KMS-11 (cell line): ENCODE measurements at regions not wholly inside any gene's neighbourhood (a gene's known extent, or its start where the extent isn't known, plus 50 kb on each side); places are given as distances from the start of the nearest gene placed in this dataset.

Experiments
- H2AFZ ChIP-seq: fragments of 200-600 bp; sonication (generic); 2 replicates; pipeline ENCODE4 v1.6.1; 2016; ENCODE audit warnings: antibody characterized with exemption, mixed run types, low read depth
- H3K27ac ChIP-seq: fragments of 200-600 bp; sonication (generic); 2 replicates; pipeline ENCODE4 v1.6.1; 2016; ENCODE audit warnings: mild to moderate bottlenecking, mixed run types
- H3K27me3 ChIP-seq: fragments of 200-600 bp; sonication (generic); 2 replicates; pipeline ENCODE4 v1.6.1; 2017; ENCODE audit warnings: mild to moderate bottlenecking, low read depth, mixed run types, moderate library complexity; ENCODE audit not compliant: insufficient read depth
- H3K36me3 ChIP-seq: fragments of 200-600 bp; sonication (generic); 2 replicates; pipeline ENCODE4 v1.6.1; 2017; ENCODE audit warnings: mild to moderate bottlenecking, mixed run types; ENCODE audit not compliant: insufficient read depth
- H3K4me1 ChIP-seq: fragments of 200-600 bp; sonication (generic); 2 replicates; pipeline ENCODE4 v1.6.1; 2016; ENCODE audit warnings: mild to moderate bottlenecking, low read depth, mixed run types; ENCODE audit not compliant: poor library complexity, severe bottlenecking
- H3K4me2 ChIP-seq: fragments of 200-600 bp; sonication (generic); 2 replicates; pipeline ENCODE4 v1.7.0; 2016; ENCODE audit warnings: mild to moderate bottlenecking, mixed run types
- H3K4me3 ChIP-seq: fragments of 200-600 bp; sonication (generic); IDR thresholded peaks from 2 replicates; pipeline ENCODE4 v1.6.1; 2017; ENCODE audit warnings: low read depth, low read length, mixed read lengths; ENCODE audit not compliant: insufficient read depth
- H3K79me2 ChIP-seq: fragments of 200-600 bp; sonication (generic); 2 replicates; pipeline ENCODE4 v1.6.1; 2016; ENCODE audit warnings: low read depth, mixed run types; ENCODE audit not compliant: insufficient read depth
- H3K9ac ChIP-seq: fragments of 200-600 bp; sonication (generic); 2 replicates; pipeline ENCODE4 v1.6.1; 2016; ENCODE audit warnings: mild to moderate bottlenecking, mixed run types
- H4K20me1 ChIP-seq: fragments of 200-600 bp; sonication (generic); 2 replicates; pipeline ENCODE4 v1.6.1; 2016; ENCODE audit warnings: mild to moderate bottlenecking, mixed run types; ENCODE audit not compliant: insufficient read depth
- TF ChIP-seq, protein P1 (sequence below): fragments of 200-600 bp; sonication (generic); conservative IDR thresholded peaks from 2 replicates; pipeline ENCODE4 v1.6.1; 2017; ENCODE audit warnings: low read depth, mild to moderate bottlenecking, antibody characterized with exemption, low read length, moderate library complexity, mixed read lengths

DNA sequence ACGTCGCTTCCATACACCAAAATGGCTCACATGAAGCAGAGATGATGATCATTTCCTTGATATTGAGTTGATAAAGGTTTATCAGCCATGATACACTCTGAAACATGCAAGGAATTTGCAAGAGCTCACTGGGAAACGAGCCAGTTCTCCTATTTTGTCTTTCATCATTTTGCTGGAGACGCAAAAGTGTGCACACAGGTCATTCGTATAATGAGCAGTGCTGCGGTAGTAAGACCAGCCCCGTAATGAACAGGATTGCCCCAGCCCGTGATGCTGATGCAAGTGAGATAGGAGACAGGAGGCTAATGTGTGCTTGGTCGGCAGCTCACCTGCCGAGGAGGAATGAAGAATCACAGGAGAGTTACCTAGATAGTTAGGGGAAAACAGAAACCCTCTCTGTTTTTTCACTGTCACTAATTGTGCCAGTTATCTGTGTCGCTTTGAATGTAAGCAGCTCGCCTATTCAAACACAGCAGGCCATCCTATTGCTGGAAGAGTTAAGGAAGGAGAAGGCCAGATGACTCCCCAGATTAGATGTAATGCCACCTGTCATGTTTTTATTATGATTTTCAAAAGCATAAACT lies 391.8 kb downstream of the SAMD5 start:
- Histone ChIP-seq H2AFZ (no peak overlapping the region), H3K4me2 (no peak overlapping the region), H3K4me1 (no peaks in the 10 kb centered on the region), H3K79me2 (no peaks in the 10 kb centered on the region), H4K20me1 (no peaks in the 10 kb centered on the region), H3K9ac (no peak overlapping the region), H3K27ac (no peak overlapping the region), H3K27me3 (no peaks in the 10 kb centered on the region), H3K4me3 (no peak overlapping the region), H3K36me3 (no peaks in the 10 kb centered on the region)
- TF ChIP-seq, protein P1, sequence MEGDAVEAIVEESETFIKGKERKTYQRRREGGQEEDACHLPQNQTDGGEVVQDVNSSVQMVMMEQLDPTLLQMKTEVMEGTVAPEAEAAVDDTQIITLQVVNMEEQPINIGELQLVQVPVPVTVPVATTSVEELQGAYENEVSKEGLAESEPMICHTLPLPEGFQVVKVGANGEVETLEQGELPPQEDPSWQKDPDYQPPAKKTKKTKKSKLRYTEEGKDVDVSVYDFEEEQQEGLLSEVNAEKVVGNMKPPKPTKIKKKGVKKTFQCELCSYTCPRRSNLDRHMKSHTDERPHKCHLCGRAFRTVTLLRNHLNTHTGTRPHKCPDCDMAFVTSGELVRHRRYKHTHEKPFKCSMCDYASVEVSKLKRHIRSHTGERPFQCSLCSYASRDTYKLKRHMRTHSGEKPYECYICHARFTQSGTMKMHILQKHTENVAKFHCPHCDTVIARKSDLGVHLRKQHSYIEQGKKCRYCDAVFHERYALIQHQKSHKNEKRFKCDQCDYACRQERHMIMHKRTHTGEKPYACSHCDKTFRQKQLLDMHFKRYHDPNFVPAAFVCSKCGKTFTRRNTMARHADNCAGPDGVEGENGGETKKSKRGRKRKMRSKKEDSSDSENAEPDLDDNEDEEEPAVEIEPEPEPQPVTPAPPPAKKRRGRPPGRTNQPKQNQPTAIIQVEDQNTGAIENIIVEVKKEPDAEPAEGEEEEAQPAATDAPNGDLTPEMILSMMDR: no peak

DNA sequence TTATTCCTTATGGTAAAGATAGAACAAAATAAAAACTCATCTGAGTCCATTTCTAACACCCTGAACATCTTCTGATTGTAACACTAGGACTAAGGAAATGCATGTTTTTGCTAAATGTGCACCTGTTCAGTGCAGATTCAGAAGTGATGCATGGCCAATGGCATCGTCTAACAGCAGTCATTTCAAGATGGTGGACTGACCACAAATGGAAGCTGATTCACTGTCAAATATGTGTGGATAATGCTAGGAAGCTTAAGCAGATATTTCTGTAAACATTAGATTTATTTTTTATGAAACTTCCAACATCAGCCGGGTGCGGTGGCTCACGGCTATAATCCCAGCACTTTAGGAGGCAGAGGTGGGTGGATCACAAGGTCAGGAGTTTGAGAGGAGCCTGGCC lies 394.8 kb downstream of the SAMD5 start:
- H3K36me3 ChIP-seq: no peaks in the 10 kb centered on the region
- no peak overlapping the region for H3K4me3 ChIP-seq
- H3K4me1 ChIP-seq: no peaks in the 10 kb centered on the region
- no peak overlapping the region for H2AFZ ChIP-seq
- H3K9ac ChIP-seq: no peak overlapping the region
- no peaks in the 10 kb centered on the region for H4K20me1 ChIP-seq
- TF ChIP-seq, protein P1: no peak
- H3K27me3 ChIP-seq: no peaks in the 10 kb centered on the region
- H3K27ac ChIP-seq: no peak overlapping the region
- no peaks in the 10 kb centered on the region for H3K79me2 ChIP-seq
- no peak overlapping the region for H3K4me2 ChIP-seq

DNA sequence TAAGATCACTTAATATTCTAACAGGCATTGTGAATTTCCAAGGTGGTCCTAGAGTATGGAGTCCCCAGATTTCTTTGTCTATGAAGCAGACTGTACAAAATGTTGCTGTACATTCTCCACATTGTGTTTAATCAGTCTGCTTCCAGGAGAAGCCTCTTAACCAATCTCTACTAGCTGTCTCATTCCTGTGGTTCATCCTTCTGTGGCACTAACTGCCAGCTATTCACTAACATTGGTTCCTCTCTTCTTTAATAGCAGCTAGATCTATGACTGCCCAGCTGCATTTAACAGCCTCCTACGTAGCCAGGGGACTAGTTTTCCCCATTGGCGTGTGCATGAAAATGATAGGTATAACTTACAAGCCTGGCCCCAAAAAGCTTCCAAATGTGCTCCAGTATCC lies 395.4 kb downstream of the SAMD5 start:
- no peaks in the 10 kb centered on the region for H3K36me3 ChIP-seq
- H4K20me1 ChIP-seq: no peaks in the 10 kb centered on the region
- H3K79me2 ChIP-seq: no peaks in the 10 kb centered on the region
- TF ChIP-seq, protein P1: no peak
- H3K4me1 ChIP-seq: no peaks in the 10 kb centered on the region
- no peak overlapping the region for H2AFZ ChIP-seq
- H3K4me3 ChIP-seq: no peak overlapping the region
- H3K27me3 ChIP-seq: no peaks in the 10 kb centered on the region
- no peak overlapping the region for H3K27ac ChIP-seq
- H3K4me2 ChIP-seq: no peak overlapping the region
- no peak overlapping the region for H3K9ac ChIP-seq

DNA sequence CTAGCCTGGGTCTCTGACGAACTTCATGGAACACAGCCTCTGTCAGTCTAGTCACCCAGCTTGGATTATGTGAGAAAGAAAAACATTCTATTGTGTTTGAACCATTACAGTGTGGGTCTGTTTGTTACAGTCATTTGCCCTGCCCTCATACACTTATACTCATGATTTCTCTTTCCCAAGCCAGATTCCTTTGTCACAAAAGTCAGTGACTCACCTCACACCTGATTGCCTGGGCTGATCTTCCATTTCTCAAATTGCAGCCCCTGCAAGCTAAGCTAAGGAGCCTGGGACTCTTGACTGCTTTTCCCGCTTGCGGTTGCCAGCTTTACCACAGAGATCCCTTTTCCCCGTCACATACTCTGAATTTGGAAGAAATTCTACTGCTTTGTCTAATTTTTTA lies 395.9 kb downstream of the SAMD5 start:
- Histone ChIP-seq H3K4me1 (no peaks in the 10 kb centered on the region), H4K20me1 (no peaks in the 10 kb centered on the region), H3K9ac (no peak overlapping the region), H3K4me2 (no peak overlapping the region), H3K27ac (no peak overlapping the region), H3K79me2 (no peaks in the 10 kb centered on the region), H3K36me3 (no peaks in the 10 kb centered on the region), H3K27me3 (no peaks in the 10 kb centered on the region), H3K4me3 (no peak overlapping the region), H2AFZ (no peak overlapping the region)
- TF ChIP-seq, protein P1: no peak

DNA sequence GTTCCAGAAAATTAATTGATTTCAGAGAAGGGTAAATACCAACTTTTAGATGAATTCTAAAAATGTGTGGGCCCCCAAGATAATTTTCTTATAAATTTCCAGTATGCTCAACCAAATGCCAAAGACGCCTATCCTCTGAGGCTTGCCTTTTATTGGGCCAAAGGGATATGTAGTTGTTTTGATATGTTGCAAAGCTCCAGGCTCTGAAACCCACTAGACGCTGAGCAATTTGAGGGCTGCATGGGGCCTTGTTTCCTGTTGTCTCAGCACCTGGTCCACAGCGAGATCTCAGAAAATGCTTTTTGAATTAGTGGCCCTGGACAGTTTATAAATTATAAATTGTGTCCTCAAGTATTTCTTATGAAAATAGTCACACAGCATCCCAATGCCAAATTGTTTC lies 397.2 kb downstream of the SAMD5 start:
- Histone ChIP-seq H3K27me3 (no peaks in the 10 kb centered on the region), H2AFZ (no peak overlapping the region), H4K20me1 (no peaks in the 10 kb centered on the region), H3K79me2 (no peaks in the 10 kb centered on the region), H3K9ac (no peak overlapping the region), H3K4me2 (no peak overlapping the region), H3K27ac (no peak overlapping the region), H3K4me1 (no peaks in the 10 kb centered on the region), H3K4me3 (no peak overlapping the region), H3K36me3 (no peaks in the 10 kb centered on the region)
- TF ChIP-seq, protein P1: no peak
